ENCODE measurements at regions not wholly inside any gene's neighbourhood (a gene's known extent, or its start where the extent isn't known, plus 50 kb on each side); places are given as distances from the start of the nearest gene placed in this dataset.
"Not testable (repeated sequence)": the region's sequence is repeated elsewhere in the genome, so short reads cannot be mapped to it uniquely, and the experiment has no call there.

- no peak overlapping the region for H3K4me3 Mint-ChIP-seq
- ATAC-seq (ENCODE audit: low read depth) (no peak), DNase-seq (no peak)
- peaks cover 6% of the 10 kb centered on the region for H3K9me3 Mint-ChIP-seq
- H3K27ac Mint-ChIP-seq, result no peak overlapping the region
- no peaks in the 10 kb centered on the region for H3K27me3 Mint-ChIP-seq
- H3K4me1 Mint-ChIP-seq, result no peaks in the 10 kb centered on the region
- no peak for TF ChIP-seq CTCF (IDR thresholded peaks at IDR 0.05)
- POLR2A ChIA-PET, result no interaction called here
- intact Hi-C loops (cut with micrococcal nuclease), result no loop called here
- H3K36me3 Mint-ChIP-seq (ENCODE audit: low read depth), result no peaks in the 10 kb centered on the region
- CTCF ChIA-PET, result no interaction called here
Measured at GRCh38 chr7:84735677-84736076, 451.2 kb downstream of the SEMA3D start.

GRCh38 chr7:84735011-84735410 lies 451.8 kb downstream of the SEMA3D start:
- intact Hi-C loops (cut with micrococcal nuclease), result no loop called here
- H3K4me3 Mint-ChIP-seq, result no peak overlapping the region
- no peak overlapping the region for H3K27ac Mint-ChIP-seq
- H3K27me3 Mint-ChIP-seq, result no peaks in the 10 kb centered on the region
- ChIA-PET POLR2A (no interaction called here), CTCF (no interaction called here)
- no peaks in the 10 kb centered on the region for H3K36me3 Mint-ChIP-seq (ENCODE audit: low read depth)
- ATAC-seq (ENCODE audit: low read depth), result no peak
- no peak for DNase-seq
- peaks cover 6% of the 10 kb centered on the region for H3K9me3 Mint-ChIP-seq
- H3K4me1 Mint-ChIP-seq, result no peaks in the 10 kb centered on the region
- no peak for TF ChIP-seq CTCF (IDR thresholded peaks at IDR 0.05)

- DNase-seq; CTCF ChIA-PET; POLR2A ChIA-PET; H3K9me3 Mint-ChIP-seq; H3K4me3 Mint-ChIP-seq; intact Hi-C loops (cut with micrococcal nuclease); ATAC-seq (ENCODE audit: low read depth); H3K4me1 Mint-ChIP-seq; H3K27me3 Mint-ChIP-seq; H3K27ac Mint-ChIP-seq; H3K36me3 Mint-ChIP-seq (ENCODE audit: low read depth): not testable (repeated sequence)
Measured at GRCh38 chr7:84733976-84734375, 452.9 kb downstream of the SEMA3D start.

GRCh38 chr7:84730864-84731263 lies 456.0 kb downstream of the SEMA3D start:
- CTCF ChIA-PET; POLR2A ChIA-PET; H3K4me3 Mint-ChIP-seq; H3K27ac Mint-ChIP-seq; DNase-seq; H3K36me3 Mint-ChIP-seq (ENCODE audit: low read depth); H3K4me1 Mint-ChIP-seq; H3K27me3 Mint-ChIP-seq; ATAC-seq (ENCODE audit: low read depth); intact Hi-C loops (cut with micrococcal nuclease): not testable (repeated sequence)
- peaks cover 14% of the 10 kb centered on the region for H3K9me3 Mint-ChIP-seq

- H3K27ac Mint-ChIP-seq, result no peak overlapping the region
- H3K9me3 Mint-ChIP-seq, result peaks cover 19% of the 10 kb centered on the region
- H3K27me3 Mint-ChIP-seq, result no peaks in the 10 kb centered on the region
- ATAC-seq (ENCODE audit: low read depth) (no peak), DNase-seq (no peak)
- ChIA-PET POLR2A (no interaction called here), CTCF (no interaction called here)
- intact Hi-C loops (cut with micrococcal nuclease), result no loop called here
- TF ChIP-seq CTCF (IDR thresholded peaks at IDR 0.05), result no peak
- H3K36me3 Mint-ChIP-seq (ENCODE audit: low read depth), result no peaks in the 10 kb centered on the region
- H3K4me3 Mint-ChIP-seq, result no peak overlapping the region
- H3K4me1 Mint-ChIP-seq, result no peaks in the 10 kb centered on the region
Measured at GRCh38 chr7:84729284-84729683, 457.6 kb downstream of the SEMA3D start.

GRCh38 chr7:84722734-84723133 lies 464.1 kb downstream of the SEMA3D start:
- H3K4me3 Mint-ChIP-seq, result no peak overlapping the region
- intact Hi-C loops (cut with micrococcal nuclease), result no loop called here
- H3K27ac Mint-ChIP-seq, result no peak overlapping the region
- no peaks in the 10 kb centered on the region for H3K27me3 Mint-ChIP-seq
- POLR2A ChIA-PET, result no interaction called here
- H3K36me3 Mint-ChIP-seq (ENCODE audit: low read depth), result no peaks in the 10 kb centered on the region
- peaks cover 12% of the 10 kb centered on the region for H3K9me3 Mint-ChIP-seq
- no peak for DNase-seq
- H3K4me1 Mint-ChIP-seq, result no peaks in the 10 kb centered on the region
- CTCF ChIA-PET, result no interaction called here
- no peak for TF ChIP-seq CTCF (IDR thresholded peaks at IDR 0.05)
- no peak for ATAC-seq (ENCODE audit: low read depth)
